SK-N-SH (cell line): ENCODE measurements at regions not wholly inside any gene's neighbourhood (a gene's known extent, or its start where the extent isn't known, plus 50 kb on each side); places are given as distances from the start of the nearest gene placed in this dataset.

Source experiments
- CTCF ChIA-PET: fragments of 300-600, 350-600 bp; formaldehyde crosslinking; extraction: SDS; loops from one replicate; lab custom pipeline; 2021; lab: Yijun Ruan, JAX
- POLR2A ChIA-PET: fragments of 350-600 bp; sonication (Branson Sonifier 250); formaldehyde crosslinking; extraction: SDS; loops from one replicate; lab custom pipeline; 2020; ENCODE audit warnings: antibody characterized with exemption, inconsistent platforms; lab: Yijun Ruan, JAX
- DNase-seq: peaks from one replicate; pipeline ENCODE4 v3.0.0; 2012
- H2AFZ ChIP-seq: fragments of 200-600 bp; sonication (generic); 2 replicates; pipeline ENCODE4 v1.8.1; 2016; ENCODE audit warnings: antibody characterized with exemption, mild to moderate bottlenecking, low read depth
- H3F3A ChIP-seq: fragments of 200-600 bp; sonication (generic); replicated peaks from 2 replicates; pipeline ENCODE3; 2016; ENCODE audit warnings: antibody characterized with exemption, mild to moderate bottlenecking; ENCODE audit not compliant: insufficient read depth
- H3K27ac ChIP-seq, 2 experiments: fragments of 200-500 bp in 1 of 2; fragments of 200-600 bp in 1 of 2; sonication (Bioruptor generic) in 1 of 2; sonication (generic), shearing (Covaris generic) in 1 of 2; 2 replicates each; pipeline versions ENCODE4 v1.5.1 to v1.6.1; 2014 to 2016; ENCODE audit warnings: low read depth in 2 of 2, inconsistent platforms in 1 of 2, low read length in 1 of 2, mild to moderate bottlenecking in 1 of 2, mixed read lengths in 1 of 2
- H3K27me3 ChIP-seq: fragments of 200-600 bp; sonication (generic), shearing (Covaris generic); 2 replicates; pipeline ENCODE4 v1.6.1; 2016; ENCODE audit warnings: mixed run types; ENCODE audit not compliant: insufficient read depth
- H3K36me3 ChIP-seq, 2 experiments: fragments of 200-500 bp in 1 of 2; fragments of 200-600 bp in 1 of 2; sonication (Bioruptor generic) in 1 of 2; sonication (generic) in 1 of 2; replicated peaks in 1 of 2; 2 replicates each; pipeline versions ENCODE3 to v1.5.1; 2014 to 2016; ENCODE audit warnings: low read length in 1 of 2, mild to moderate bottlenecking in 1 of 2; ENCODE audit not compliant: insufficient read depth in 2 of 2, control insufficient read depth in 1 of 2
- H3K4me1 ChIP-seq, 2 experiments: fragments of 200-500 bp in 1 of 2; fragments of 200-600 bp in 1 of 2; sonication (Bioruptor generic) in 1 of 2; sonication (generic), shearing (Covaris generic) in 1 of 2; 2 replicates each; pipeline versions ENCODE4 v1.5.1 to v1.6.1; 2014 to 2016; ENCODE audit warnings: low read depth in 1 of 2, low read length in 1 of 2, mixed run types in 1 of 2; ENCODE audit not compliant: insufficient read depth in 2 of 2, control insufficient read depth in 1 of 2
- H3K4me2 ChIP-seq: fragments of 200-600 bp; sonication (generic), shearing (Covaris generic); 2 replicates; pipeline ENCODE4 v1.6.1; 2017; ENCODE audit warnings: mixed run types
- H3K4me3 ChIP-seq, 2 experiments: fragments of 200-500 bp in 1 of 2; fragments of 200-600 bp in 1 of 2; sonication (Bioruptor generic) in 1 of 2; sonication (generic), shearing (Covaris generic) in 1 of 2; 2 replicates each; pipeline versions ENCODE4 v1.5.1 to v1.8.1; 2014 to 2016; ENCODE audit warnings: low read depth in 2 of 2, inconsistent platforms in 1 of 2, low read length in 1 of 2, mild to moderate bottlenecking in 1 of 2, mixed read lengths in 1 of 2, moderate library complexity in 1 of 2
- H3K79me2 ChIP-seq: fragments of 200-600 bp; sonication (generic); 2 replicates; pipeline ENCODE4 v1.8.1; 2017; ENCODE audit warnings: mild to moderate bottlenecking; ENCODE audit not compliant: insufficient read depth
- H3K9ac ChIP-seq: fragments of 200-600 bp; sonication (generic); 2 replicates; pipeline ENCODE4 v1.6.1; 2017; ENCODE audit warnings: mixed run types
- H3K9me2 ChIP-seq: fragments of 200-600 bp; sonication (generic); 2 replicates; pipeline ENCODE4 v1.6.1; 2017; ENCODE audit warnings: mixed run types
- H3K9me3 ChIP-seq: fragments of 200-600 bp; sonication (generic); 2 replicates; pipeline ENCODE4 v1.6.1; 2017; ENCODE audit warnings: mixed run types, mild to moderate bottlenecking, moderate library complexity
- H4K20me1 ChIP-seq: fragments of 200-600 bp; sonication (generic); 2 replicates; pipeline ENCODE4 v1.6.1; 2017; ENCODE audit warnings: mild to moderate bottlenecking, mixed run types; ENCODE audit not compliant: insufficient read depth
- CTCF ChIP-seq: fragments of 200-600 bp; sonication (generic); IDR thresholded peaks from 2 replicates; pipeline ENCODE4 v1.6.1; 2017; ENCODE audit warnings: antibody characterized with exemption, mild to moderate bottlenecking, moderate library complexity
- EP300 ChIP-seq, 2 experiments: IDR thresholded peaks; 2 replicates each; pipeline versions ENCODE4 v1.4.0 to v1.6.1; 2012; ENCODE audit warnings: borderline replicate concordance in 1 of 2, low read depth in 1 of 2, low read length in 1 of 2
- FOSL2 ChIP-seq: IDR thresholded peaks from 2 replicates; pipeline ENCODE4 v1.4.0; 2012; ENCODE audit warnings: low read depth, mild to moderate bottlenecking, moderate library complexity, borderline replicate concordance
- MXI1 ChIP-seq: IDR thresholded peaks from 2 replicates; pipeline ENCODE4 v1.6.1; 2012; ENCODE audit warnings: mild to moderate bottlenecking, low read depth, low read length, improper control_type of control experiment
- NFIC ChIP-seq: IDR thresholded peaks from 2 replicates; pipeline ENCODE4 v1.4.0; 2012; ENCODE audit warnings: borderline replicate concordance
- RAD21 ChIP-seq: IDR thresholded peaks from 2 replicates; pipeline ENCODE4 v1.6.1; 2012; ENCODE audit warnings: mild to moderate bottlenecking, low read length
- RCOR1 ChIP-seq: fragments of 150-350 bp; IDR thresholded peaks from 2 replicates; pipeline ENCODE4 v1.6.1; 2017; ENCODE audit warnings: antibody characterized with exemption, low read length
- REST ChIP-seq: IDR thresholded peaks from 2 replicates; pipeline ENCODE4 v1.6.1; 2012; ENCODE audit warnings: mild to moderate bottlenecking, low read depth, low read length, moderate library complexity
- RFX5 ChIP-seq: IDR thresholded peaks from 2 replicates; pipeline ENCODE4 v1.6.1; 2012; ENCODE audit warnings: mild to moderate bottlenecking, improper control_type of control experiment, low read length
- RXRA ChIP-seq: IDR thresholded peaks from 2 replicates; pipeline ENCODE4 v1.4.0; 2012; ENCODE audit warnings: low read depth, mild to moderate bottlenecking, borderline replicate concordance
- SIN3A ChIP-seq: IDR thresholded peaks from 2 replicates; pipeline ENCODE4 v1.6.1; 2012; ENCODE audit warnings: low read depth, mild to moderate bottlenecking, low read length, moderate library complexity, borderline replicate concordance
- SMC3 ChIP-seq: IDR thresholded peaks from 2 replicates; pipeline ENCODE4 v1.6.1; 2012; ENCODE audit warnings: low read depth, low read length, improper control_type of control experiment
- YY1 ChIP-seq: IDR thresholded peaks from 2 replicates; pipeline ENCODE4 v1.4.0; 2012; ENCODE audit warnings: low read depth, mild to moderate bottlenecking
- ZBTB33 ChIP-seq: IDR thresholded peaks from 2 replicates; pipeline ENCODE4 v1.4.0; 2012; ENCODE audit warnings: low read depth, borderline replicate concordance
- WGBS: methylation state at CpG from one replicate; pipeline ENCODE4 v1.1.6; 2017; ENCODE audit warnings: low lambda C conversion rate; 5-methylcytosine and 5-hydroxymethylcytosine counted together
- TF ChIP-seq, protein P1 (sequence below): fragments of 150-350 bp; IDR thresholded peaks from 2 replicates; pipeline ENCODE4 v1.6.1; 2016; ENCODE audit warnings: mild to moderate bottlenecking, low read depth, low read length
- TF ChIP-seq, protein P2 (sequence below): fragments of 150-350 bp; IDR thresholded peaks from 2 replicates; pipeline ENCODE4 v1.6.1; 2017; ENCODE audit warnings: antibody characterized with exemption, low read length, low read depth, borderline replicate concordance
- TF ChIP-seq, protein P3 (sequence below): IDR thresholded peaks from 2 replicates; pipeline ENCODE4 v1.4.0; 2012; ENCODE audit warnings: low read depth

- TF ChIP-seq SIN3A (no peak), RAD21 (no peak)
- TF ChIP-seq, protein P1, sequence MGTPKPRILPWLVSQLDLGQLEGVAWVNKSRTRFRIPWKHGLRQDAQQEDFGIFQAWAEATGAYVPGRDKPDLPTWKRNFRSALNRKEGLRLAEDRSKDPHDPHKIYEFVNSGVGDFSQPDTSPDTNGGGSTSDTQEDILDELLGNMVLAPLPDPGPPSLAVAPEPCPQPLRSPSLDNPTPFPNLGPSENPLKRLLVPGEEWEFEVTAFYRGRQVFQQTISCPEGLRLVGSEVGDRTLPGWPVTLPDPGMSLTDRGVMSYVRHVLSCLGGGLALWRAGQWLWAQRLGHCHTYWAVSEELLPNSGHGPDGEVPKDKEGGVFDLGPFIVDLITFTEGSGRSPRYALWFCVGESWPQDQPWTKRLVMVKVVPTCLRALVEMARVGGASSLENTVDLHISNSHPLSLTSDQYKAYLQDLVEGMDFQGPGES = no peak
- DNase-seq = no peak
- ChIA-PET CTCF (no interaction called here), POLR2A (no interaction called here)
- Histone ChIP-seq H3K9me2 (no peaks in the 10 kb centered on the region), H3K4me2 (no peak overlapping the region), H3K27me3 (no peaks in the 10 kb centered on the region), H3K4me3 (no peak overlapping the region), H3K4me1 (no peaks in the 10 kb centered on the region), H3K36me3 (no peaks in the 10 kb centered on the region), H3K79me2 (no peaks in the 10 kb centered on the region), H3K9ac (no peak overlapping the region), H3K27ac (no peak overlapping the region), H3K9me3 (no peaks in the 10 kb centered on the region), H2AFZ (no peak overlapping the region), H4K20me1 (no peaks in the 10 kb centered on the region), H3F3A (no peaks in the 10 kb centered on the region)
- 67% methylated on average over 4 of the region's 4 CpGs for WGBS
Observed at GRCh38 chr7:125336326-125336725, 406.7 kb upstream of the POT1 start.

DNA sequence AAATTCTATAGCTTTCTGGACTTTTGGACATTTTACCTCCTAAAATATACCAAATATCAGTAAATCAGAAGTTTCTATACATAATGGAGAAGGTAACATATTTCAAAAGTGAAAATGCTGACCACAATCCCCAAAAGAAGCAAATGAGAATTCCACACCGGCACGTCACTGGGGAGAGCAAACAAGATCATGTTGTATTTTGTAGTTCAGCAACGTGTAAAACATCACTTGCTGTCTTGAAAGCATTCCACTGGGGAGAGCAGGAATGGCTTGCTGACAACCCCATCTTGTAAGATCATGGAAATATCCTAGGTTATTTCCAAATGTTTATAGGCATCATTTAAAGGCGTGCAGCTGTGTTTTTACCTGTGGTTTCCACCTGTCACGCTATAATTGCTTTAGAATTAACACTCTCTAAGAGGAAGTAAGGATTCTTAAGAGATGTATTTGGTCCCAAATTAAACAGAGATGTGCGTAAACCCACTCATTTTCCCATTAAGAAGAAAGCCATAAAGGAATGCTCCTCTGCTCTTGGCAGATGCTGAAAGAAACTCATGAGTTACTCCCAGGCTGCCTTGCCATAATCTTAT lies 397.1 kb upstream of the POT1 start:
- no peak overlapping the region for H3K4me2 ChIP-seq
- H4K20me1 ChIP-seq = no peaks in the 10 kb centered on the region
- CTCF ChIA-PET = interaction anchor here (1.2 to 1.4 kb wide), 3 partner anchors 9 to 14 kb away, joined by 3 to 4 read pairs (median 3); no protein-coding TSS in a partner anchor
- DNase-seq = no peak
- H3K36me3 ChIP-seq = no peaks in the 10 kb centered on the region
- H3K27me3 ChIP-seq = no peaks in the 10 kb centered on the region
- H3K9me3 ChIP-seq = no peaks in the 10 kb centered on the region
- H3K4me1 ChIP-seq = no peaks in the 10 kb centered on the region
- H3K79me2 ChIP-seq = no peaks in the 10 kb centered on the region
- H3K27ac ChIP-seq = no peak overlapping the region
- no peaks in the 10 kb centered on the region for H3F3A ChIP-seq
- no peak overlapping the region for H3K4me3 ChIP-seq
- WGBS = 51% methylated on average over 6 of the region's 6 CpGs
- POLR2A ChIA-PET = no interaction called here
- H3K9me2 ChIP-seq = no peaks in the 10 kb centered on the region
- no peak overlapping the region for H3K9ac ChIP-seq
- H2AFZ ChIP-seq = no peak overlapping the region
- TF ChIP-seq, protein P2, sequence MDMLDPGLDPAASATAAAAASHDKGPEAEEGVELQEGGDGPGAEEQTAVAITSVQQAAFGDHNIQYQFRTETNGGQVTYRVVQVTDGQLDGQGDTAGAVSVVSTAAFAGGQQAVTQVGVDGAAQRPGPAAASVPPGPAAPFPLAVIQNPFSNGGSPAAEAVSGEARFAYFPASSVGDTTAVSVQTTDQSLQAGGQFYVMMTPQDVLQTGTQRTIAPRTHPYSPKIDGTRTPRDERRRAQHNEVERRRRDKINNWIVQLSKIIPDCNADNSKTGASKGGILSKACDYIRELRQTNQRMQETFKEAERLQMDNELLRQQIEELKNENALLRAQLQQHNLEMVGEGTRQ = no peak
- TF ChIP-seq RCOR1 (no peak), EP300 (IDR thresholded peaks at IDR 0.05; ENCODE audit: borderline replicate concordance in 1 of 2, low read depth in 1 of 2, low read length in 1 of 2) (no peak), REST (no peak), MXI1 (no peak), ZBTB33 (no peak), SMC3 (no peak), FOSL2 (no peak), RXRA (no peak), CTCF (no peak), YY1 (no peak), RAD21 (no peak), RFX5 (no peak), NFIC (no peak)
- TF ChIP-seq, protein P3, sequence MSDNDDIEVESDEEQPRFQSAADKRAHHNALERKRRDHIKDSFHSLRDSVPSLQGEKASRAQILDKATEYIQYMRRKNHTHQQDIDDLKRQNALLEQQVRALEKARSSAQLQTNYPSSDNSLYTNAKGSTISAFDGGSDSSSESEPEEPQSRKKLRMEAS = no peak
